GM23248 (cell line): ENCODE measurements at regions not wholly inside any gene's neighbourhood (a gene's known extent, or its start where the extent isn't known, plus 50 kb on each side); places are given as distances from the start of the nearest gene placed in this dataset.

Experiments
- DNase-seq: peaks from one replicate; pipeline ENCODE4 v3.0.0-alpha.2; 2015
- H2AFZ ChIP-seq: fragments of 200-600 bp; sonication (generic); 2 replicates; pipeline ENCODE4 v1.6.1; 2016; ENCODE audit warnings: antibody characterized with exemption
- H3F3A ChIP-seq: fragments of 200-600 bp; sonication (generic); 2 replicates; pipeline ENCODE4 v1.6.1; 2016; ENCODE audit warnings: mild to moderate bottlenecking, antibody characterized with exemption, mixed run types; ENCODE audit not compliant: insufficient read depth
- H3K27ac ChIP-seq: fragments of 200-600 bp; sonication (generic); 2 replicates; pipeline ENCODE4 v1.5.1; 2016; ENCODE audit warnings: mild to moderate bottlenecking
- H3K27me3 ChIP-seq: fragments of 200-600 bp; sonication (generic); replicated peaks from 2 replicates; pipeline ENCODE4 v1.6.1; 2016; ENCODE audit warnings: mild to moderate bottlenecking; ENCODE audit not compliant: insufficient read depth
- H3K36me3 ChIP-seq: fragments of 200-600 bp; sonication (generic); 2 replicates; pipeline ENCODE4 v1.6.1; 2016; ENCODE audit warnings: low read depth, mild to moderate bottlenecking
- H3K4me1 ChIP-seq: fragments of 200-600 bp; sonication (generic); 2 replicates; pipeline ENCODE4 v1.6.1; 2016; ENCODE audit warnings: mild to moderate bottlenecking; ENCODE audit not compliant: insufficient read depth
- H3K4me2 ChIP-seq: fragments of 200-600 bp; sonication (generic); one replicate; pipeline ENCODE4 v1.6.1; 2016; ENCODE audit warnings: mild to moderate bottlenecking; ENCODE audit not compliant: unreplicated experiment
- H3K4me3 ChIP-seq: fragments of 200-600 bp; sonication (generic); 2 replicates; pipeline ENCODE4 v1.5.1; 2016; ENCODE audit warnings: mild to moderate bottlenecking
- H3K79me2 ChIP-seq: fragments of 200-600 bp; sonication (generic); 2 replicates; pipeline ENCODE4 v1.6.1; 2016; ENCODE audit warnings: mild to moderate bottlenecking; ENCODE audit not compliant: insufficient read depth
- H3K9ac ChIP-seq: fragments of 200-600 bp; sonication (generic); 2 replicates; pipeline ENCODE4 v1.6.1; 2016; ENCODE audit warnings: mild to moderate bottlenecking
- H3K9me2 ChIP-seq: fragments of 200-600 bp; sonication (generic); 2 replicates; pipeline ENCODE4 v1.6.1; 2016; ENCODE audit warnings: mixed run types, mild to moderate bottlenecking, moderate library complexity; ENCODE audit not compliant: insufficient read depth
- H3K9me3 ChIP-seq: fragments of 200-600 bp; sonication (generic); one replicate; pipeline ENCODE4 v1.6.1; 2017; ENCODE audit warnings: low read depth
- H4K20me1 ChIP-seq: fragments of 200-600 bp; sonication (generic); 2 replicates; pipeline ENCODE4 v1.6.0; 2016; ENCODE audit not compliant: insufficient read depth
- EZH2 ChIP-seq: fragments of 200-600 bp; sonication (generic); IDR thresholded peaks from 2 replicates; pipeline ENCODE4 v1.6.1; 2018; ENCODE audit warnings: antibody characterized with exemption, mild to moderate bottlenecking; ENCODE audit not compliant: insufficient read depth, poor library complexity, severe bottlenecking
- EZH2phosphoT487 ChIP-seq: fragments of 200-600 bp; sonication (generic); IDR thresholded peaks from 2 replicates; pipeline ENCODE4 v1.6.1; 2018; ENCODE audit warnings: antibody characterized with exemption, moderate library complexity, mild to moderate bottlenecking, low read depth; ENCODE audit not compliant: insufficient read depth
- WGBS, 2 experiments: methylation state at CpG; one replicate each; pipeline ENCODE4 v1.1.6; 2015 to 2017; ENCODE audit warnings: low lambda C conversion rate in 2 of 2, low coverage in 1 of 2; ENCODE audit errors: missing lambda C conversion rate in 2 of 2; 5-methylcytosine and 5-hydroxymethylcytosine counted together
- in situ Hi-C: fragments of 300-500 bp; cut with MboI; formaldehyde crosslinking; loops from 2 replicates; pipeline ENCODE4 v1.15.0; 2020

DNA sequence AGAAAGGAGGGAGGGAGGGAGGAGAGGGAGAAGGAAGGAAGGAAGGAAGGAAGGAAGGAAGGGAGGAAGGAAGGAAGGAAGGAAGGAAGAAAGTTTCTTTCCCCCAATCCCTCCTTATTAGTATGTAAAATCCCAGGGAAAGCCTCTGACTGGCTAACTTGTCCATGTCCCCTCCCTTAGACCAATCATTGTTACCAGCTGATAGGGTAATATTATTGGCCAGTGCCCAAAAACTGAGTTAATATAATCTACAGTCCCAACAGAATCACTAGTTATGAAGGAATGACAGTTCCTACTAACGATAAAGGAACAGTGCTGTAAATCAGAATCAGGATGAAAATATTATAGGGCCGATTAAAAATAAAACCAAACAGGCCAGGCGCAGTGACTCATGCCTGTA is 53.6 kb upstream of the CCNG1 start:
- 44% methylated on average over 3 of the region's 3 CpGs for WGBS, 2 experiments
- Histone ChIP-seq H3K9ac (no peak overlapping the region), H3K27me3 (0 out of 2 replicates have a peak, but pooled peaks cover 5% of the 10 kb centered on the region), H4K20me1 (no peaks in the 10 kb centered on the region), H3K79me2 (no peaks in the 10 kb centered on the region), H3K9me3 (no peaks in the 10 kb centered on the region), H3K9me2 (no peaks in the 10 kb centered on the region), H3K4me2 (no peak overlapping the region), H3K36me3 (no peaks in the 10 kb centered on the region), H3F3A (peaks cover 4% of the 10 kb centered on the region; the same call in 1 of the 2 replicates), H2AFZ (no peak overlapping the region), H3K27ac (no peak overlapping the region), H3K4me3 (no peak overlapping the region), H3K4me1 (0 out of 2 replicates have a peak, but pooled peaks cover 7% of the 10 kb centered on the region)
- TF ChIP-seq EZH2phosphoT487: no peak
- no peak for TF ChIP-seq EZH2
- in situ Hi-C loops: no loop called here
- no peak for DNase-seq

GRCh38 chr5:163384669-163385068 is 52.7 kb upstream of the CCNG1 start:
- DNase-seq: no peak
- H3K4me1 ChIP-seq: 0 out of 2 replicates have a peak, but pooled peaks cover 4% of the 10 kb centered on the region
- no peak overlapping the region for H3K27ac ChIP-seq
- H2AFZ ChIP-seq: no peak overlapping the region
- H3F3A ChIP-seq: peaks cover 4% of the 10 kb centered on the region; the same call in 1 of the 2 replicates
- no peak overlapping the region for H3K4me3 ChIP-seq
- no peaks in the 10 kb centered on the region for H3K9me3 ChIP-seq
- H3K79me2 ChIP-seq: no peaks in the 10 kb centered on the region
- TF ChIP-seq EZH2phosphoT487: no peak
- TF ChIP-seq EZH2: no peak
- 0 out of 2 replicates have a peak, but pooled peaks cover 5% of the 10 kb centered on the region for H3K27me3 ChIP-seq
- 2 to 3% methylated on average over 4 of the region's 4 CpGs for WGBS, 2 experiments
- no peaks in the 10 kb centered on the region for H3K36me3 ChIP-seq
- H3K9ac ChIP-seq: no peak overlapping the region
- H3K4me2 ChIP-seq: no peak overlapping the region
- in situ Hi-C loops: no loop called here
- no peaks in the 10 kb centered on the region for H3K9me2 ChIP-seq
- H4K20me1 ChIP-seq: no peaks in the 10 kb centered on the region

DNA sequence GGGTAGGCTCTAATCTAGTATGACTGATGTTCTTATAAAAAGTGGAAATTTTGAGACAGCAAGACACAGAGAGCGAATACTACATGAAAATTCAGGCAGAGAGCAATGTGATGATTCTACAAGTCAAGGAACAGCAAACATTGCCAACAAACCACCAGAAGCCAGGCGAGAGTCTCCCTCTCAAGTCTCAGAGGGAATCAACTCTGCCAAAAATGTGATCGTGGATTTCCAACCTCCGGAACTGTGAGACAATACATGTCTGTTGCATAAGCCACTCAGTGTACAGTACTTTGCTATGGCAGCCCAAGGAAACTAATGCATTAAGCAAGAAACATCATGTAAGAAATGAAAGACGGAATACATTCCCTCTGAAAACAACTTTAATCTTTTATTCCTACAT is 52.1 kb upstream of the CCNG1 start:
- WGBS, 2 experiments: 5 to 7% methylated on average over 5 of the region's 5 CpGs
- H3K36me3 ChIP-seq: no peaks in the 10 kb centered on the region
- no peaks in the 10 kb centered on the region for H4K20me1 ChIP-seq
- no peak overlapping the region for H3K9ac ChIP-seq
- no peak overlapping the region for H2AFZ ChIP-seq
- TF ChIP-seq EZH2 (no peak), EZH2phosphoT487 (no peak)
- DNase-seq: peak; percentile 35
- H3K4me2 ChIP-seq: no peak overlapping the region
- no peaks in the 10 kb centered on the region for H3K9me3 ChIP-seq
- in situ Hi-C loops: no loop called here
- no peaks in the 10 kb centered on the region; the same call in 1 of the 2 replicates for H3F3A ChIP-seq
- no peak overlapping the region for H3K27ac ChIP-seq
- no peak overlapping the region for H3K4me3 ChIP-seq
- 0 out of 2 replicates have a peak, but pooled peaks cover 5% of the 10 kb centered on the region for H3K27me3 ChIP-seq
- H3K4me1 ChIP-seq: no peaks in the 10 kb centered on the region
- H3K79me2 ChIP-seq: no peaks in the 10 kb centered on the region
- H3K9me2 ChIP-seq: no peaks in the 10 kb centered on the region

DNA sequence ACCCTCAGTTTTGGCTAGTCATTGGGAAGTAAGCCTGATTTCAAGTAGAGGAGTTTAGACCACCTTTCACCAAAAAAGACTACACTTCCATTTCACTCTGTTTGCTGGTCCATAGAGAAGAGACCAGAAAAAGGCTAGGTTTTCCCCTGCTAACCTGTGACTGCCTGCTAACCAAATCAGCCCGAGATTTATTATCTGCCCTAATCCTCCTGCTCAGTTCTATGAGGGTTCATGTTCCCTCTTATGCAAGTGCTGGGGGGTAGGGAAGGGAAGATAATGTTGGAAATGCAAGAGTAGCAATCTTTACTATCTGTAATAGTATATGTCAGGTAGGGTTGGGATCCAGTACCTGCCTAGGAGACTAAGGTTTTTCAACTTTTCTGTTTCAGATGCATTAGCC is 51.6 kb upstream of the CCNG1 start:
- H3F3A ChIP-seq: no peaks in the 10 kb centered on the region

GRCh38 chr5:163386352-163386751 is 51.0 kb upstream of the CCNG1 start:
- in situ Hi-C loops: no loop called here
- no peaks in the 10 kb centered on the region for H3K4me1 ChIP-seq
- H3K9me3 ChIP-seq: no peaks in the 10 kb centered on the region
- H3K27me3 ChIP-seq: 0 out of 2 replicates have a peak, but pooled peaks cover 5% of the 10 kb centered on the region
- no peak overlapping the region for H3K9ac ChIP-seq
- H3F3A ChIP-seq: no peaks in the 10 kb centered on the region
- H3K79me2 ChIP-seq: no peaks in the 10 kb centered on the region
- no peak overlapping the region for H3K4me3 ChIP-seq
- H3K4me2 ChIP-seq: no peak overlapping the region
- H2AFZ ChIP-seq: no peak overlapping the region
- H3K9me2 ChIP-seq: no peaks in the 10 kb centered on the region
- no peaks in the 10 kb centered on the region for H4K20me1 ChIP-seq
- H3K36me3 ChIP-seq: no peaks in the 10 kb centered on the region
- no peak for DNase-seq
- no peak overlapping the region for H3K27ac ChIP-seq
- TF ChIP-seq EZH2phosphoT487 (no peak), EZH2 (no peak)

More for the DNA sequence above, 51.6 kb upstream of the CCNG1 start:
- Histone ChIP-seq H3K36me3 (no peaks in the 10 kb centered on the region), H3K9ac (no peak overlapping the region), H3K79me2 (no peaks in the 10 kb centered on the region), H3K4me1 (no peaks in the 10 kb centered on the region), H3K9me3 (no peaks in the 10 kb centered on the region), H4K20me1 (no peaks in the 10 kb centered on the region), H3K27ac (no peak overlapping the region), H3K4me2 (no peak overlapping the region), H3K27me3 (0 out of 2 replicates have a peak, but pooled peaks cover 5% of the 10 kb centered on the region), H2AFZ (no peak overlapping the region), H3K4me3 (no peak overlapping the region), H3K9me2 (no peaks in the 10 kb centered on the region)
- WGBS, 2 experiments: 0 to 7% methylated on average over 1 of the region's 1 CpG
- no peak for DNase-seq
- TF ChIP-seq EZH2: no peak
- TF ChIP-seq EZH2phosphoT487: no peak
- in situ Hi-C loops: no loop called here
